BE2C (cell line): ENCODE measurements at regions not wholly inside any gene's neighbourhood (a gene's known extent, or its start where the extent isn't known, plus 50 kb on each side); places are given as distances from the start of the nearest gene placed in this dataset.

Experiments used
- DNase-seq: peaks from one replicate; pipeline ENCODE4 v3.0.0-alpha.2; 2020
- H3K27me3 ChIP-seq: fragments of 250-450 bp; sonication (Bioruptor Pico); 2 replicates; pipeline ENCODE4 v1.5.1; 2020; ENCODE audit warnings: mild to moderate bottlenecking
- H3K36me3 ChIP-seq: fragments of 250-450 bp; sonication (Bioruptor Pico); 2 replicates; pipeline ENCODE4 v1.5.1; 2020; ENCODE audit warnings: mild to moderate bottlenecking
- H3K4me1 ChIP-seq: fragments of 250-450 bp; sonication (Bioruptor Pico); 2 replicates; pipeline ENCODE4 v1.5.1; 2020
- H3K4me3 ChIP-seq: 2 replicates; pipeline ENCODE4 v1.5.1; 2011; ENCODE audit warnings: low read depth, low read length
- H3K9me3 ChIP-seq: fragments of 250-450 bp; sonication (Bioruptor Pico); 2 replicates; pipeline ENCODE4 v1.5.1; 2020
- CTCF ChIP-seq: IDR thresholded peaks from 2 replicates; pipeline ENCODE4 v1.5.1; 2012; ENCODE audit warnings: mild to moderate bottlenecking, low read depth, low read length

GRCh38 chr11:45473341-45473895, 187.3 kb upstream of the SYT13 start:
- H3K27me3 ChIP-seq, result no peaks in the 10 kb centered on the region
- H3K9me3 ChIP-seq, result no peaks in the 10 kb centered on the region
- no peaks in the 10 kb centered on the region for H3K36me3 ChIP-seq
- no peak for TF ChIP-seq CTCF
- H3K4me1 ChIP-seq, result no peaks in the 10 kb centered on the region
- no peak for DNase-seq
- H3K4me3 ChIP-seq, result no peak overlapping the region

- H3K4me3 ChIP-seq, result no peak overlapping the region
- H3K9me3 ChIP-seq, result no peaks in the 10 kb centered on the region
- H3K36me3 ChIP-seq, result no peaks in the 10 kb centered on the region
- TF ChIP-seq CTCF, result no peak
- H3K27me3 ChIP-seq, result no peaks in the 10 kb centered on the region
- no peak for DNase-seq
- no peaks in the 10 kb centered on the region for H3K4me1 ChIP-seq
Measured at GRCh38 chr11:45472716-45473317, 186.7 kb upstream of the SYT13 start.

- H3K4me1 ChIP-seq, result no peaks in the 10 kb centered on the region
- no peaks in the 10 kb centered on the region for H3K27me3 ChIP-seq
- no peak for TF ChIP-seq CTCF
Measured at GRCh38 chr11:45471266-45471665, 185.1 kb upstream of the SYT13 start.

GRCh38 chr11:45470794-45471167, 184.6 kb upstream of the SYT13 start:
- Histone ChIP-seq H3K4me1 (no peaks in the 10 kb centered on the region), H3K27me3 (no peaks in the 10 kb centered on the region), H3K9me3 (no peaks in the 10 kb centered on the region), H3K36me3 (no peaks in the 10 kb centered on the region), H3K4me3 (no peak overlapping the region)
- no peak for DNase-seq
- no peak for TF ChIP-seq CTCF

More at GRCh38 chr11:45471266-45471665, 185.1 kb upstream of the SYT13 start:
- Histone ChIP-seq H3K4me3 (no peak overlapping the region), H3K36me3 (no peaks in the 10 kb centered on the region), H3K9me3 (no peaks in the 10 kb centered on the region)
- DNase-seq, result no peak

GRCh38 chr11:45470151-45470793, 184.1 kb upstream of the SYT13 start:
- Histone ChIP-seq H3K4me1 (no peaks in the 10 kb centered on the region), H3K9me3 (no peaks in the 10 kb centered on the region), H3K27me3 (no peaks in the 10 kb centered on the region), H3K36me3 (no peaks in the 10 kb centered on the region), H3K4me3 (no peak overlapping the region)
- DNase-seq, result peak; percentile 41
- TF ChIP-seq CTCF, result no peak

- no peak for TF ChIP-seq CTCF
Measured at GRCh38 chr11:45468267-45468856, 182.2 kb upstream of the SYT13 start.

More at GRCh38 chr11:45468267-45468856, 182.2 kb upstream of the SYT13 start:
- Histone ChIP-seq H3K27me3 (no peaks in the 10 kb centered on the region), H3K4me1 (no peaks in the 10 kb centered on the region), H3K9me3 (no peaks in the 10 kb centered on the region), H3K4me3 (no peak overlapping the region), H3K36me3 (no peaks in the 10 kb centered on the region)
- no peak for DNase-seq
